ENCODE measurements at regions not wholly inside any gene's neighbourhood (a gene's known extent, or its start where the extent isn't known, plus 50 kb on each side); places are given as distances from the start of the nearest gene placed in this dataset.

DNA sequence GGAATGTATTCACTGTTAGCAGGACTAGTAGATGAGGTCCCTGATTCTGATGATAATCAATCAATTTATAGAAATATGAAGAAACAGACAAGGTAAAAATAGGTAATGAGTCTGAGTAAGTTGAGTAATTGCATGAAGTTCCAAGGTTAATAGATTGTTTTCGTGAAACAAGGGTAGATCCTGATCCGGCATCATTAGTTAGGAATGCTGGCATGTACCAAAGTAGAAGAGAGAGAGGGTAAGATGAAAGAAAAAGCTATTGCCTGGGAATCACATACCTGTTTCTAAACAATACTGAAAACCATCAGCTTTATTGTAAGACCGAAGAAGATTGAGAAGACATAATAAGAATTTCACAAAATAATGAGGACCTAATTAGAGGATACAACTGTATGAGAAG is 118.1 kb upstream of the ARPP21 start:
- DNase-seq (ENCODE audit: insufficient read length) (no peak), FAIRE-seq (no peak)
- no peak for TF ChIP-seq POLR2A (IDR thresholded peaks at IDR 0.05; ENCODE audit: low read depth, low read length)
- TF ChIP-seq TAF1 (IDR thresholded peaks at IDR 0.05; ENCODE audit: borderline replicate concordance, low read depth, low read length) = no peak
- TF ChIP-seq POLR2AphosphoS5 (IDR thresholded peaks at IDR 0.05; ENCODE audit: low read depth, low read length) = no peak

- no peak for TF ChIP-seq POLR2A (IDR thresholded peaks at IDR 0.05; ENCODE audit: low read depth, low read length)
- no peak for TF ChIP-seq POLR2AphosphoS5 (IDR thresholded peaks at IDR 0.05; ENCODE audit: low read depth, low read length)
- no peak for TF ChIP-seq TAF1 (IDR thresholded peaks at IDR 0.05; ENCODE audit: borderline replicate concordance, low read depth, low read length)
- no peak for DNase-seq (ENCODE audit: insufficient read length)
- FAIRE-seq = no peak
Measured at GRCh38 chr3:35522450-35522849, 116.9 kb upstream of the ARPP21 start.

DNA sequence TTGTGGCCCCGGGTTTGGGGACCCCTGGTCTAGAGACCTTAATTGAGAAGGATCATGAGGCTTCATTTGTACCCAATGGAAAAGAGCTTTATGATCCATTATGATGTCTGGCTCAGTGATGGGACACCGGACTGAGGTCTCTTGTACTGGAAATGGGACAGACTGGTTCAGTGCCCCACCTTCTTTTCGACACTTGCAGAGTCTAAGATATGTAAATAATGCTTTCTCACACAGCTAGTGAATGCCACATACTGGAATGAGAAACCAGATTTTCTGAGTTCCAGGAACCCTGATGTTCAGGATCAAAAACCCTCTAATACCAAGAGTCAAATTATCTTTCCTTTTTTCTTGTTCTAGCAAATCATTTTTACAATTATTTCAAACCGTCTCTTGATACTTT is 116.3 kb upstream of the ARPP21 start:
- TF ChIP-seq POLR2AphosphoS5 (IDR thresholded peaks at IDR 0.05; ENCODE audit: low read depth, low read length) = no peak
- TF ChIP-seq POLR2A (IDR thresholded peaks at IDR 0.05; ENCODE audit: low read depth, low read length) = no peak
- TF ChIP-seq TAF1 (IDR thresholded peaks at IDR 0.05; ENCODE audit: borderline replicate concordance, low read depth, low read length) = no peak
- DNase-seq (ENCODE audit: insufficient read length) (no peak), FAIRE-seq (peak; percentile 9)

DNA sequence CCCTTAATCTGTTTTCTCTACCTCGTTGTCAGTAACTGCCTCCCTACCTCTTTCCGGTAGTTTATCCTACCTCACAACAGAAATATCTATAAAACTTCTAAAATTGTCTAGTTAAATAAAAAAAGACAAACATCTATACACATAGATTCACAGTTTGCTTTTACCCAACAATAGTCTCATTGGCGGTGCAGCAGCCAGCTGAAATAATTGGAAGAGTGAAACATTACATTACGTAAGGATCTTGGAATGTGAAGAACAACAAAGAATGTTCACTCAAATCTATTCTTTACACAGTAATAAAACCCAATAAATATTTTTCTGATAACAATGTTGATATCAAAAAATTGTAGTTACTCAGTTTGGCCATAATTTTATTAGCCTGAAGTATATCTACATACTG is 115.5 kb upstream of the ARPP21 start:
- no peak for DNase-seq (ENCODE audit: insufficient read length)
- TF ChIP-seq POLR2AphosphoS5 (IDR thresholded peaks at IDR 0.05; ENCODE audit: low read depth, low read length) (no peak), POLR2A (IDR thresholded peaks at IDR 0.05; ENCODE audit: low read depth, low read length) (no peak), TAF1 (IDR thresholded peaks at IDR 0.05; ENCODE audit: borderline replicate concordance, low read depth, low read length) (no peak)
- FAIRE-seq = no peak

DNA sequence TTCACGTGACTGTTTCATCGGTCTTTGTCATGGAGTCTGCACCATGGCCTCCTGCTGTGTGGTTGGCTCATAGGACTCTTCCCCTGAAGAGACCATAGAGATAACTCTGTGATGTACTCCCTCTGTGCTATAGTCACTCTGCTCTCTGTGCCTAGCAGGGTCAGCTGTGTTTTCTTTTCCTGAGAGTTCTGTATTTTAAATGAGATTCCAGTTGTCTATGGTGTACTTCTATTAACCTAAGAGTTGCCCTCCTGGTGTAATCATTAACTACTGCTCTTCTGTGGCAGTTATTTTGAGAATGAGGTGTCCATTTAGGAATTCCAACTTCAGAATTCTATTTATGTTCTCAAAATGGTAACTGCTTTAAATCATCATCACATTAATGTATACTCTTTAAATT is 114.5 kb upstream of the ARPP21 start:
- DNase-seq (ENCODE audit: insufficient read length) (no peak), FAIRE-seq (no peak)
- TF ChIP-seq POLR2AphosphoS5 (IDR thresholded peaks at IDR 0.05; ENCODE audit: low read depth, low read length) (no peak), TAF1 (IDR thresholded peaks at IDR 0.05; ENCODE audit: borderline replicate concordance, low read depth, low read length) (no peak), POLR2A (IDR thresholded peaks at IDR 0.05; ENCODE audit: low read depth, low read length) (no peak)

DNA sequence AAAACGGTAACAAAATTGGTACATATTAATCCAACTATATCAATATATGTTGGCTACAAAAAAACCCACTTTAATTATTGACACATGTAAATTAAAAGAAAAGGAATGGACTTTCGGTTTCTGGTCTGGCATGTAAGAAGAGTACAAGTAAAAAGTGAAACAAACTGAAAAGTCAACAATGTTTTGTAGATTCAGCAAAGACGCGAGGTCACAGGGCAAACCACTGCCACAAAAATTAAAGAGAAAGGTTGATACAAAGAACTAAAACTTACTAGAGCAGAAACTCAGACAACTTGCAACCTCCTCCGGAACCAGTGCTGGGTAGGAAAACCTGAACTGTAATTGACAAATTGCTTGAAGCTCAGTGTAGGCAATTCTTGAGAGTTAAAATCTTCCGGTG is 110.6 kb upstream of the ARPP21 start:
- FAIRE-seq (no peak), DNase-seq (ENCODE audit: insufficient read length) (no peak)
- TF ChIP-seq POLR2AphosphoS5 (IDR thresholded peaks at IDR 0.05; ENCODE audit: low read depth, low read length) = no peak
- no peak for TF ChIP-seq TAF1 (IDR thresholded peaks at IDR 0.05; ENCODE audit: borderline replicate concordance, low read depth, low read length)
- TF ChIP-seq POLR2A (IDR thresholded peaks at IDR 0.05; ENCODE audit: low read depth, low read length) = no peak

GRCh38 chr3:35529337-35529736 is 110.0 kb upstream of the ARPP21 start:
- no peak for DNase-seq (ENCODE audit: insufficient read length)
- FAIRE-seq = no peak
- TF ChIP-seq POLR2AphosphoS5 (IDR thresholded peaks at IDR 0.05; ENCODE audit: low read depth, low read length) = no peak
- TF ChIP-seq POLR2A (IDR thresholded peaks at IDR 0.05; ENCODE audit: low read depth, low read length) = no peak
- no peak for TF ChIP-seq TAF1 (IDR thresholded peaks at IDR 0.05; ENCODE audit: borderline replicate concordance, low read depth, low read length)

DNA sequence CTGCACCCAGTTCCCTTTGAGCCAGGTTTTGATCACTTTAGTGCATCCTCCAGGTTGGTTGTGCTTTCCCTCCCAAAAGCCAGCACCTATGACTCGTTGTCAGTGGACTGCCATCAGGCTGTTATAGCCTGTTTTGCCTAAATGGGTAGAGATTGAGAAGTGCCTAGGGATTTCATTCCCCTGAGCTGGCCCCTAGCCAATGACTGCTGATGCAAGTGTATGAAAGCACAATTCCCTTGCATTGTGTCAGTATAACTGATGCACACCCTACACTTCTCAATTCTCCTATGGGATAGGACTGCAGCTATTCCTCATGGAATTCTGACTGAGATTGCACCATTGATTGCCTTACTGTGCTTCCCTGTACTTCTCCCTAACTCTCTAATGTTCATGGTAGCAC is 102.1 kb upstream of the ARPP21 start:
- no peak for DNase-seq (ENCODE audit: insufficient read length)
- FAIRE-seq = no peak
- TF ChIP-seq POLR2A (IDR thresholded peaks at IDR 0.05; ENCODE audit: low read depth, low read length) = no peak
- no peak for TF ChIP-seq TAF1 (IDR thresholded peaks at IDR 0.05; ENCODE audit: borderline replicate concordance, low read depth, low read length)
- no peak for TF ChIP-seq POLR2AphosphoS5 (IDR thresholded peaks at IDR 0.05; ENCODE audit: low read depth, low read length)

DNA sequence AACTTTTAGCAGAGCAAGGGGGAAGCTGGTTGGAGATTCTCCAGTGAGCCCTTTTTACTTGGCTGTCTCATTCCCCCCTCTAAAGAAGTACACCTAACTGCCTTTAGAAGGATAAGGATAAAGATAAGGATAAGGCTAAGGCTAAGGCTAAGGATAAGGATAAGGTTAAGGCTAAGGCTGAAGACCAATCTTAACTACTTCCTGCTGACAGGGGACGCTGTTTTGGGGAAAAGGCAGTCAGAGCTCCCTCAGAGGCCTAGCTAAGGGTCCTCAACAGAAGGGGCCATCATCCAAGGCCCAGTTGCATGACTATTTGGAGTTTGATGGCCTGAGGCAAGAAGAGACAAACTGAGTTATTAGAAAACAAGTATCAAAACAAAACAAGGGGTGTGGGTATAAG is 94.3 kb upstream of the ARPP21 start:
- TF ChIP-seq POLR2AphosphoS5 (IDR thresholded peaks at IDR 0.05; ENCODE audit: low read depth, low read length) (no peak), TAF1 (IDR thresholded peaks at IDR 0.05; ENCODE audit: borderline replicate concordance, low read depth, low read length) (no peak), POLR2A (IDR thresholded peaks at IDR 0.05; ENCODE audit: low read depth, low read length) (no peak)
- DNase-seq (ENCODE audit: insufficient read length) (no peak), FAIRE-seq (no peak)

DNA sequence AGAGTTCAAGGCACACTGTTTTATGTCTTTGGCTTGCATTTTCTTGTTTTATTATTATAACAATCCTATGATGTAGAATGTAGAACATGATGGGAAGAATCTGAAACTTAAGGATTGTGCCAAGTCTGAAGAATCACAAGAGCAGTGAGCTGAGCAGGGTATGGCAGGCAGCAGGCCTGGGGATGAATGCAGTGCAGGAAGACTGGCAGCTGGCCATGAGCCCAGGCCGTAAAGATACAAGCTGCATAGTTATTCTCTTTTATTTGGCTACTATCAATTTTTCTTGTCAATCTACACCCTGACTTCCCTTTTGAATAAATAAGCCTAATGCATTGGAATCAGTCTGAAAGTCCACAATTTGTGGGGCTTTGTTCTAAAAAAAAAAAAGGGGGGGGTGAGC is 89.6 kb upstream of the ARPP21 start:
- TF ChIP-seq TAF1 (IDR thresholded peaks at IDR 0.05; ENCODE audit: borderline replicate concordance, low read depth, low read length) (no peak), POLR2AphosphoS5 (IDR thresholded peaks at IDR 0.05; ENCODE audit: low read depth, low read length) (no peak), POLR2A (IDR thresholded peaks at IDR 0.05; ENCODE audit: low read depth, low read length) (no peak)
- no peak for FAIRE-seq
- no peak for DNase-seq (ENCODE audit: insufficient read length)

DNA sequence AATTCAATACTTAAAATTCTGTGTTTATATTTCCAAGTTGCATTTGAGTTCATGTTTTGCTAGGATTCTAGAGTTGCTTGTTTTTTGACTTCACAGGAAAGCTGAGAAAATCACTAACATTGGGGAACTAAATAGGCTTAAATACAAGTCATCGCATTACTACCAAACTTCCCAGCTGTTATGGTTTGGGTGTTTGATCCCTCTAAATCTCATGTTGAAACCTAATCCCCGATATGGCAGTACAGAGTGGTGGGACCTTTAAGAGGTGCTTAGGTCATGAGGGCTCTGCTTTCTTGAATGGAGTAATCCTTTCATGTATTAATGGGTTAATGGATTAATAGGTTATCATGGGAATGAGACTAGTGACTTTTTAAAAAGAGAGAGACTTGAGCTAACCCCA is 77.2 kb upstream of the ARPP21 start:
- no peak for DNase-seq (ENCODE audit: insufficient read length)
- FAIRE-seq = no peak
- TF ChIP-seq POLR2AphosphoS5 (IDR thresholded peaks at IDR 0.05; ENCODE audit: low read depth, low read length) (no peak), POLR2A (IDR thresholded peaks at IDR 0.05; ENCODE audit: low read depth, low read length) (no peak), TAF1 (IDR thresholded peaks at IDR 0.05; ENCODE audit: borderline replicate concordance, low read depth, low read length) (no peak)

GRCh38 chr3:35565048-35565447 is 74.3 kb upstream of the ARPP21 start:
- FAIRE-seq = no peak
- no peak for TF ChIP-seq TAF1 (IDR thresholded peaks at IDR 0.05; ENCODE audit: borderline replicate concordance, low read depth, low read length)
- TF ChIP-seq POLR2A (IDR thresholded peaks at IDR 0.05; ENCODE audit: low read depth, low read length) = no peak
- TF ChIP-seq POLR2AphosphoS5 (IDR thresholded peaks at IDR 0.05; ENCODE audit: low read depth, low read length) = no peak

More at GRCh38 chr3:35565048-35565447, 74.3 kb upstream of the ARPP21 start:
- no peak for DNase-seq (ENCODE audit: insufficient read length)

Data from GM12892 (cell line).